ENCODE measurements at regions not wholly inside any gene's neighbourhood (a gene's known extent, or its start where the extent isn't known, plus 50 kb on each side); places are given as distances from the start of the nearest gene placed in this dataset.

GRCh38 chr11:19349340-19350025 is 108.7 kb upstream of the E2F8 start:
- Histone ChIP-seq H3K9me3 (ENCODE audit: insufficient read depth, low read depth, low read length) (no peaks in the 10 kb centered on the region), H4K20me1 (ENCODE audit: insufficient read depth, low read length) (no peaks in the 10 kb centered on the region), H3K4me2 (ENCODE audit: low read length) (peak overlapping the region; percentile 39), H3K36me3 (ENCODE audit: insufficient read depth, low read length) (no peaks in the 10 kb centered on the region), H3K9ac (ENCODE audit: low read length) (no peak overlapping the region), H3K4me3 (ENCODE audit: insufficient read depth, low read depth, low read length) (no peak overlapping the region), H2AFZ (ENCODE audit: low read depth, low read length) (no peak overlapping the region), H3K27ac (ENCODE audit: low read depth, low read length) (no peak overlapping the region), H3K79me2 (ENCODE audit: insufficient read depth, low read length) (no peaks in the 10 kb centered on the region), H3K4me1 (ENCODE audit: insufficient read depth, low read length) (peaks cover 12% of the 10 kb centered on the region), H3K27me3 (ENCODE audit: insufficient read depth, low read length) (peaks cover 87% of the 10 kb centered on the region)
- FAIRE-seq (no peak), DNase-seq (ENCODE audit: low read depth) (no peak)
- Mint-ChIP-seq H3K9me3 (ENCODE audit: unreplicated experiment) (no peaks in the 10 kb centered on the region), H3K4me3 (ENCODE audit: unreplicated experiment) (no peak overlapping the region), H3K4me1 (ENCODE audit: low read depth, unreplicated experiment) (peaks cover 5% of the 10 kb centered on the region), H3K36me3 (ENCODE audit: low read depth, unreplicated experiment) (no peaks in the 10 kb centered on the region), H3K27ac (ENCODE audit: unreplicated experiment) (no peak overlapping the region), H3K27me3 (ENCODE audit: low read depth, unreplicated experiment) (peaks cover 76% of the 10 kb centered on the region)
- TF ChIP-seq CTCF (IDR thresholded peaks at IDR 0.05; ENCODE audit: insufficient read depth, low read depth, low read length) (no peak), EZH2 (IDR thresholded peaks at IDR 0.05; ENCODE audit: insufficient read depth, low read length) (no peak)

- Mint-ChIP-seq H3K27me3 (ENCODE audit: low read depth, unreplicated experiment) (peaks cover 87% of the 10 kb centered on the region), H3K4me1 (ENCODE audit: low read depth, unreplicated experiment) (peaks cover 5% of the 10 kb centered on the region)
These were observed 107.2 kb upstream of the E2F8 start for GRCh38 chr11:19347911-19348310.

GRCh38 chr11:19345848-19346681 is 105.3 kb upstream of the E2F8 start:
- no peaks in the 10 kb centered on the region for H3K36me3 ChIP-seq (ENCODE audit: insufficient read depth, low read length)
- H2AFZ ChIP-seq (ENCODE audit: low read depth, low read length), result peak overlapping the region; percentile 17
- H3K9me3 ChIP-seq (ENCODE audit: insufficient read depth, low read depth, low read length), result no peaks in the 10 kb centered on the region
- H3K27ac ChIP-seq (ENCODE audit: low read depth, low read length), result no peak overlapping the region
- no peaks in the 10 kb centered on the region for H4K20me1 ChIP-seq (ENCODE audit: insufficient read depth, low read length)
- FAIRE-seq (no peak), DNase-seq (ENCODE audit: low read depth) (no peak)
- peak overlapping the region; percentile 81 for H3K4me2 ChIP-seq (ENCODE audit: low read length)
- H3K4me1 ChIP-seq (ENCODE audit: insufficient read depth, low read length), result peaks cover 12% of the 10 kb centered on the region
- H3K79me2 ChIP-seq (ENCODE audit: insufficient read depth, low read length), result no peaks in the 10 kb centered on the region
- Mint-ChIP-seq H3K36me3 (ENCODE audit: low read depth, unreplicated experiment) (no peaks in the 10 kb centered on the region), H3K4me1 (ENCODE audit: low read depth, unreplicated experiment) (peaks cover 5% of the 10 kb centered on the region), H3K4me3 (ENCODE audit: unreplicated experiment) (peak overlapping the region; percentile 72), H3K27me3 (ENCODE audit: low read depth, unreplicated experiment) (peaks cover 93% of the 10 kb centered on the region), H3K27ac (ENCODE audit: unreplicated experiment) (no peak overlapping the region), H3K9me3 (ENCODE audit: unreplicated experiment) (no peaks in the 10 kb centered on the region)
- H3K4me3 ChIP-seq (ENCODE audit: insufficient read depth, low read depth, low read length), result peak overlapping the region; percentile 27
- TF ChIP-seq EZH2 (IDR thresholded peaks at IDR 0.05; ENCODE audit: insufficient read depth, low read length) (peak; percentile 83), CTCF (IDR thresholded peaks at IDR 0.05; ENCODE audit: insufficient read depth, low read depth, low read length) (no peak)
- H3K9ac ChIP-seq (ENCODE audit: low read length), result no peak overlapping the region
- H3K27me3 ChIP-seq (ENCODE audit: insufficient read depth, low read length), result peaks cover 93% of the 10 kb centered on the region

More at GRCh38 chr11:19347911-19348310, 107.2 kb upstream of the E2F8 start:
- no peak for DNase-seq (ENCODE audit: low read depth)
- no peaks in the 10 kb centered on the region for H3K36me3 ChIP-seq (ENCODE audit: insufficient read depth, low read length)
- no peak overlapping the region for H3K27ac ChIP-seq (ENCODE audit: low read depth, low read length)
- H3K27me3 ChIP-seq (ENCODE audit: insufficient read depth, low read length), result peaks cover 93% of the 10 kb centered on the region
- no peaks in the 10 kb centered on the region for H3K9me3 ChIP-seq (ENCODE audit: insufficient read depth, low read depth, low read length)
- H3K4me1 ChIP-seq (ENCODE audit: insufficient read depth, low read length), result peaks cover 12% of the 10 kb centered on the region
- Mint-ChIP-seq H3K4me3 (ENCODE audit: unreplicated experiment) (no peak overlapping the region), H3K9me3 (ENCODE audit: unreplicated experiment) (no peaks in the 10 kb centered on the region), H3K27ac (ENCODE audit: unreplicated experiment) (no peak overlapping the region), H3K36me3 (ENCODE audit: low read depth, unreplicated experiment) (no peaks in the 10 kb centered on the region)
- H3K79me2 ChIP-seq (ENCODE audit: insufficient read depth, low read length), result no peaks in the 10 kb centered on the region
- H3K9ac ChIP-seq (ENCODE audit: low read length), result no peak overlapping the region
- no peak for FAIRE-seq
- TF ChIP-seq EZH2 (IDR thresholded peaks at IDR 0.05; ENCODE audit: insufficient read depth, low read length), result no peak
- H3K4me3 ChIP-seq (ENCODE audit: insufficient read depth, low read depth, low read length), result no peak overlapping the region
- H4K20me1 ChIP-seq (ENCODE audit: insufficient read depth, low read length), result no peaks in the 10 kb centered on the region
- no peak overlapping the region for H2AFZ ChIP-seq (ENCODE audit: low read depth, low read length)
- no peak overlapping the region for H3K4me2 ChIP-seq (ENCODE audit: low read length)
